A673 (cell line): ENCODE measurements at regions not wholly inside any gene's neighbourhood (a gene's known extent, or its start where the extent isn't known, plus 50 kb on each side); places are given as distances from the start of the nearest gene placed in this dataset.

Source experiments
- BruUV-seq: library from RNA; stranded (reverse); fragments of 400-500 nt; replicated peaks from 2 replicates; lab custom pipeline; 2021; lab: Mats Ljungman, UMichigan
- CTCF ChIA-PET: fragments of 300-600 bp; sonication (Branson Sonifier 250); formaldehyde crosslinking; loops from one replicate; lab custom pipeline; 2022; ENCODE audit warnings: antibody characterized with exemption; lab: Charles Lee
- POLR2A ChIA-PET: fragments of 300-600 bp; sonication (Branson Sonifier 250); formaldehyde crosslinking; loops from one replicate; lab custom pipeline; 2022; ENCODE audit warnings: antibody characterized with exemption; ENCODE audit not compliant: low non-redundant PET; lab: Charles Lee
- DNase-seq: peaks from one replicate; pipeline ENCODE4 v3.0.0-alpha.2; 2015; ENCODE audit warnings: low spot score
- H3K27ac ChIP-seq: fragments of 200-600 bp; sonication (generic); 2 replicates; pipeline ENCODE4 v1.5.1; 2016; ENCODE audit warnings: mixed run types, low read depth, mild to moderate bottlenecking, mixed read lengths, antibody characterized with exemption, low read length; ENCODE audit not compliant: poor library complexity, severe bottlenecking
- H3K27me3 ChIP-seq: fragments of 200-600 bp; sonication (generic); replicated peaks from 2 replicates; pipeline ENCODE4 v1.6.1; 2017; ENCODE audit warnings: mixed run types, low read depth, mild to moderate bottlenecking, mixed read lengths, antibody characterized with exemption, low read length; ENCODE audit not compliant: insufficient read depth, poor library complexity
- H3K36me3 ChIP-seq: fragments of 200-600 bp; sonication (generic); 2 replicates; pipeline ENCODE4 v1.6.1; 2016; ENCODE audit warnings: mixed run types, mild to moderate bottlenecking, mixed read lengths, antibody characterized with exemption, low read length; ENCODE audit not compliant: insufficient read depth, poor library complexity, severe bottlenecking
- H3K4me1 ChIP-seq: fragments of 200-600 bp; sonication (generic); 2 replicates; pipeline ENCODE4 v1.6.1; 2017; ENCODE audit warnings: mixed run types, mild to moderate bottlenecking, mixed read lengths, antibody characterized with exemption, low read length; ENCODE audit not compliant: insufficient read depth, poor library complexity, severe bottlenecking
- H3K4me3 ChIP-seq: fragments of 200-600 bp; sonication (generic); 2 replicates; pipeline ENCODE4 v1.5.1; 2016; ENCODE audit warnings: low read depth, mixed run types, mild to moderate bottlenecking, mixed read lengths, low read length; ENCODE audit not compliant: poor library complexity, severe bottlenecking
- H3K9me3 ChIP-seq: fragments of 200-600 bp; sonication (generic); 2 replicates; pipeline ENCODE4 v1.6.1; 2016; ENCODE audit warnings: mixed run types, low read depth, mild to moderate bottlenecking, mixed read lengths, antibody characterized with exemption, low read length; ENCODE audit not compliant: poor library complexity, severe bottlenecking
- EZH2 ChIP-seq: fragments of 200-600 bp; sonication (generic); IDR thresholded peaks from 2 replicates; pipeline ENCODE4 v1.6.1; 2017; ENCODE audit warnings: borderline replicate concordance, low read depth, mild to moderate bottlenecking, mixed read lengths, antibody characterized with exemption, low read length; ENCODE audit not compliant: poor library complexity, severe bottlenecking
- intact Hi-C: fragments of 100-400 bp; cut with micrococcal nuclease; formaldehyde crosslinking; loops from one replicate; pipeline ENCODE4 v1.10.0; 2022; ENCODE audit not compliant: unreplicated experiment
- TF ChIP-seq, protein P1 (sequence below): fragments of 300-800, 200-600 bp; sonication (generic); conservative IDR thresholded peaks from 2 replicates; pipeline ENCODE4 v1.5.1; 2017; ENCODE audit warnings: low read depth, mild to moderate bottlenecking, antibody characterized with exemption, low read length, moderate library complexity, mixed read lengths

DNA sequence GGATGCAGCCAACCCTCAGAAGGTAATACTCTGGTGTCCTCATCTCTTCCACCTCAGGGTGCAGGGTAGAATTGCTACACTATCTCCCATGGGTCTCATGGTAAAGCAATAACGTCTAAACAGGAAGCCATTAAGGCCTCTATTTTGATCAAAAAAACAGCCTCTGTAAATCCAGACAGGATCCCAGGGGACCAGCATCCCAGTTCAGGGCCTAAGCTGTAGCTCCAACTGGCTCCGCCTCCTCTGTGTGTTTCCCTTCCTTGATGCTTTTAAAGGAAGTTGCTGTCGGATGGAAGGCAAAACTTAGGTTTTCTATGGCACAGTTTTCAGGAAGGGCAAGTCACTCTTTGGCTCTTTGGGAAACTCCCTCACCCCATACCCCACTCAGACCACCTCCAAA lies 222.0 kb downstream of the MAFB start:
- Histone ChIP-seq H3K27ac (no peak overlapping the region), H3K9me3 (no peaks in the 10 kb centered on the region), H3K4me3 (no peak overlapping the region), H3K36me3 (no peaks in the 10 kb centered on the region), H3K27me3 (no peaks in the 10 kb centered on the region), H3K4me1 (peaks cover 16% of the 10 kb centered on the region)
- TF ChIP-seq EZH2, result no peak
- TF ChIP-seq, protein P1, sequence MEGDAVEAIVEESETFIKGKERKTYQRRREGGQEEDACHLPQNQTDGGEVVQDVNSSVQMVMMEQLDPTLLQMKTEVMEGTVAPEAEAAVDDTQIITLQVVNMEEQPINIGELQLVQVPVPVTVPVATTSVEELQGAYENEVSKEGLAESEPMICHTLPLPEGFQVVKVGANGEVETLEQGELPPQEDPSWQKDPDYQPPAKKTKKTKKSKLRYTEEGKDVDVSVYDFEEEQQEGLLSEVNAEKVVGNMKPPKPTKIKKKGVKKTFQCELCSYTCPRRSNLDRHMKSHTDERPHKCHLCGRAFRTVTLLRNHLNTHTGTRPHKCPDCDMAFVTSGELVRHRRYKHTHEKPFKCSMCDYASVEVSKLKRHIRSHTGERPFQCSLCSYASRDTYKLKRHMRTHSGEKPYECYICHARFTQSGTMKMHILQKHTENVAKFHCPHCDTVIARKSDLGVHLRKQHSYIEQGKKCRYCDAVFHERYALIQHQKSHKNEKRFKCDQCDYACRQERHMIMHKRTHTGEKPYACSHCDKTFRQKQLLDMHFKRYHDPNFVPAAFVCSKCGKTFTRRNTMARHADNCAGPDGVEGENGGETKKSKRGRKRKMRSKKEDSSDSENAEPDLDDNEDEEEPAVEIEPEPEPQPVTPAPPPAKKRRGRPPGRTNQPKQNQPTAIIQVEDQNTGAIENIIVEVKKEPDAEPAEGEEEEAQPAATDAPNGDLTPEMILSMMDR, result no peak
- intact Hi-C loops, result loop anchor here (10.0 kb wide), 1 partner anchor 202 kb away; no protein-coding TSS in a partner anchor
- CTCF ChIA-PET, result no interaction called here
- POLR2A ChIA-PET, result no interaction called here
- peak; percentile 80 for DNase-seq
- no TSS peak for BruUV-seq

DNA sequence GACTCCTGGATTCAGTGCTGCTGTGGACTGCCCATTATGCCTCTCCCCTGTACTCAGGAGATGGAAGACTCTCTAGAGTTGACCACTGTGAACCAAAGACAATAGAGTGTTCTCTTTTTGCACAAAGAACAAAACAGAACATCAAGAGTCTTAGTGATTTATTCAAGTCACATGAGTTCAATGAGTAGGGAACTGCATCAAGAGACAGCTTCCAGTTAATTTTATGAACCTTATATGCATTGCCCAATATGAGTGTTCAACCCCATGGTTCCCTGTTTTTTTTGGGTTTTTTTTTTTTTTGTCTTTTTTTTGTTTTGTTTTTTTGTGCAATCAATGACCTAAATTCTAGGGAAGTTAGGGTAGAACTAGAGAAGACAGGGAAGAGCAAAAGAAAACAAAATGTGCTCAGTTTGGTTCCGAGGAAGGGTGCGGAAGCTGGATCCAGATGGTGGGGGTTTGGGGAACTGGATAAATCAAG lies 224.3 kb downstream of the MAFB start:
- H3K36me3 ChIP-seq, result no peaks in the 10 kb centered on the region
- H3K27ac ChIP-seq, result no peak overlapping the region
- TF ChIP-seq, protein P1, result no peak
- TF ChIP-seq EZH2, result no peak
- peaks cover 20% of the 10 kb centered on the region for H3K4me1 ChIP-seq
- no peak for DNase-seq
- CTCF ChIA-PET, result no interaction called here
- intact Hi-C loops, result loop anchor here (10.0 kb wide), 1 partner anchor 200 kb away; no protein-coding TSS in a partner anchor
- H3K9me3 ChIP-seq, result no peaks in the 10 kb centered on the region
- POLR2A ChIA-PET, result no interaction called here
- H3K4me3 ChIP-seq, result no peak overlapping the region
- H3K27me3 ChIP-seq, result no peaks in the 10 kb centered on the region
- BruUV-seq, result no TSS peak

DNA sequence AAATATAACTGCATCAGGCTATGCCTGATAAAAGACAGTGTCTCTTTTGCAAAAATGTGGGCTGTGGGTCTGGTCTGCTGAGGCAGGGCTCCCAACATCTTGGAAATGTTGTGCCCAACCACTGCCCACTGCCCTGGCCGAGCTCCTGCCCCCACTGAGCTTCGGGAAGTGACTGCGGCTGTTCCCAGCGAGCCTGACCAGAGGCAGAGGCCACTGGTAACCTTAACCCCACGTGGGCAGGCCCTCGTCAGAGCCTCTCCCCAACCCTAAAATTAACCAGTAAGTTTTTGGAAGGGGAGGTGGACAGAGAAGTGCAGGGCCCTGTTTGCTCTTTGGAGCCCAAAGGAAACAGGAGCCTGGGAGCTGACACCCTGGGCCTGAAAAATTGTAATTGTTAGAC lies 225.9 kb downstream of the MAFB start:
- CTCF ChIA-PET, result no interaction called here
- intact Hi-C loops, result loop anchor here (10.0 kb wide), 1 partner anchor 198 kb away; no protein-coding TSS in a partner anchor
- POLR2A ChIA-PET, result interaction anchor here (0.6 kb wide), 1 partner anchor 12 kb away, joined by 3 read pairs; no protein-coding TSS in a partner anchor
- Histone ChIP-seq H3K4me1 (peaks cover 20% of the 10 kb centered on the region), H3K27ac (peak overlapping the region; percentile 33), H3K9me3 (no peaks in the 10 kb centered on the region), H3K36me3 (no peaks in the 10 kb centered on the region), H3K27me3 (no peaks in the 10 kb centered on the region), H3K4me3 (no peak overlapping the region)
- BruUV-seq, result no TSS peak
- DNase-seq, result no peak
- TF ChIP-seq, protein P1, result no peak
- no peak for TF ChIP-seq EZH2
